IMR-90 (cell line): ENCODE measurements at regions not wholly inside any gene's neighbourhood (a gene's known extent, or its start where the extent isn't known, plus 50 kb on each side); places are given as distances from the start of the nearest gene placed in this dataset.

Experiments used
- BHLHE40 ChIP-seq: fragments of 150-350 bp; IDR thresholded peaks from 2 replicates; pipeline ENCODE4 v1.6.1; 2016; ENCODE audit warnings: mild to moderate bottlenecking, low read depth, low read length
- CEBPB ChIP-seq: IDR thresholded peaks from 2 replicates; pipeline ENCODE4 v1.6.1; 2012; ENCODE audit warnings: low read depth, low read length, improper control_type of control experiment
- CHD1 ChIP-seq: IDR thresholded peaks from 2 replicates; pipeline ENCODE4 v1.6.1; 2012; ENCODE audit warnings: low read depth, low read length, improper control_type of control experiment
- FOS ChIP-seq: fragments of 150-350 bp; IDR thresholded peaks from 2 replicates; pipeline ENCODE4 v1.6.1; 2016; ENCODE audit warnings: low read depth, low read length
- MAFK ChIP-seq: IDR thresholded peaks from 2 replicates; pipeline ENCODE4 v1.6.1; 2012; ENCODE audit warnings: low read depth, low read length, improper control_type of control experiment
- MXI1 ChIP-seq: IDR thresholded peaks from 2 replicates; pipeline ENCODE4 v1.6.1; 2012; ENCODE audit warnings: low read depth, mild to moderate bottlenecking, low read length, moderate library complexity, borderline replicate concordance
- POLR2A ChIP-seq: IDR thresholded peaks from 2 replicates; pipeline ENCODE4 v1.6.1; 2012; ENCODE audit warnings: mild to moderate bottlenecking, low read depth, low read length
- RAD21 ChIP-seq: IDR thresholded peaks from 2 replicates; pipeline ENCODE4 v1.6.1; 2012; ENCODE audit warnings: low read length, improper control_type of control experiment
- RCOR1 ChIP-seq: IDR thresholded peaks from 2 replicates; pipeline ENCODE4 v1.6.1; 2012; ENCODE audit warnings: mild to moderate bottlenecking, low read length, improper control_type of control experiment; ENCODE audit not compliant: insufficient replicate concordance
- RFX5 ChIP-seq: IDR thresholded peaks from 2 replicates; pipeline ENCODE4 v1.8.0; 2012; ENCODE audit warnings: low read depth, mild to moderate bottlenecking, low read length, moderate library complexity
- SMC3 ChIP-seq: fragments of 150-350 bp; IDR thresholded peaks from 2 replicates; pipeline ENCODE4 v1.6.1; 2016; ENCODE audit warnings: low read depth, mild to moderate bottlenecking, antibody characterized with exemption, low read length, moderate library complexity
- TF ChIP-seq, protein P1 (sequence below): conservative IDR thresholded peaks from 2 replicates; pipeline ENCODE4 v1.5.1; 2012; ENCODE audit warnings: mild to moderate bottlenecking, low read depth, low read length, improper control_type of control experiment

GRCh38 chr13:72458701-72459100, 268.7 kb downstream of the MZT1 start:
- TF ChIP-seq, protein P1, sequence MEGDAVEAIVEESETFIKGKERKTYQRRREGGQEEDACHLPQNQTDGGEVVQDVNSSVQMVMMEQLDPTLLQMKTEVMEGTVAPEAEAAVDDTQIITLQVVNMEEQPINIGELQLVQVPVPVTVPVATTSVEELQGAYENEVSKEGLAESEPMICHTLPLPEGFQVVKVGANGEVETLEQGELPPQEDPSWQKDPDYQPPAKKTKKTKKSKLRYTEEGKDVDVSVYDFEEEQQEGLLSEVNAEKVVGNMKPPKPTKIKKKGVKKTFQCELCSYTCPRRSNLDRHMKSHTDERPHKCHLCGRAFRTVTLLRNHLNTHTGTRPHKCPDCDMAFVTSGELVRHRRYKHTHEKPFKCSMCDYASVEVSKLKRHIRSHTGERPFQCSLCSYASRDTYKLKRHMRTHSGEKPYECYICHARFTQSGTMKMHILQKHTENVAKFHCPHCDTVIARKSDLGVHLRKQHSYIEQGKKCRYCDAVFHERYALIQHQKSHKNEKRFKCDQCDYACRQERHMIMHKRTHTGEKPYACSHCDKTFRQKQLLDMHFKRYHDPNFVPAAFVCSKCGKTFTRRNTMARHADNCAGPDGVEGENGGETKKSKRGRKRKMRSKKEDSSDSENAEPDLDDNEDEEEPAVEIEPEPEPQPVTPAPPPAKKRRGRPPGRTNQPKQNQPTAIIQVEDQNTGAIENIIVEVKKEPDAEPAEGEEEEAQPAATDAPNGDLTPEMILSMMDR, result no peak
- TF ChIP-seq MXI1 (no peak), POLR2A (no peak), RFX5 (no peak), CEBPB (no peak), MAFK (no peak), BHLHE40 (no peak), RAD21 (no peak), RCOR1 (no peak), SMC3 (no peak), FOS (no peak), CHD1 (no peak)
